NCI-H2081 treated with DMSO at 0.1 percent for 48 hours (cell line): ENCODE measurements at regions not wholly inside any gene's neighbourhood (a gene's known extent, or its start where the extent isn't known, plus 50 kb on each side); places are given as distances from the start of the nearest gene placed in this dataset.
A peak's percentile ranks its signal among the peaks of the same experiment; 100 is the strongest.

Experiments
- DNase-seq: peaks from one replicate; lab custom pipeline; 2025; lab: John Stamatoyannopoulos, UW

- DNase-seq, result no peak
Measured at GRCh38 chr4:24637173-24637572, 52.8 kb upstream of the DHX15 start.

GRCh38 chr4:24638396-24638875, 54.1 kb upstream of the DHX15 start:
- no peak for DNase-seq

- DNase-seq, result no peak
Measured at GRCh38 chr4:24639714-24640113, 55.4 kb upstream of the DHX15 start.

- DNase-seq, result no peak
Measured at GRCh38 chr4:24640366-24640765, 56.0 kb upstream of the DHX15 start.

GRCh38 chr4:24642981-24643547, 58.7 kb upstream of the DHX15 start:
- no peak for DNase-seq

GRCh38 chr4:24643774-24644520, 59.6 kb upstream of the DHX15 start:
- no peak for DNase-seq

GRCh38 chr4:24644983-24645764, 60.8 kb upstream of the DHX15 start:
- DNase-seq, result no peak

GRCh38 chr4:24645765-24646550, 61.6 kb upstream of the DHX15 start:
- DNase-seq, result no peak

- no peak for DNase-seq
Measured at GRCh38 chr4:24646798-24647460, 62.6 kb upstream of the DHX15 start.

GRCh38 chr4:24650849-24651640, 66.7 kb upstream of the DHX15 start:
- no peak for DNase-seq

GRCh38 chr4:24655326-24655725, 71.0 kb upstream of the DHX15 start:
- no peak for DNase-seq

- no peak for DNase-seq
Measured at GRCh38 chr4:24655971-24656370, 71.6 kb upstream of the DHX15 start.

- DNase-seq, result no peak
Measured at GRCh38 chr4:24656906-24657305, 72.6 kb upstream of the DHX15 start.

- peak; percentile 47 for DNase-seq
Measured at GRCh38 chr4:24657768-24658617, 73.6 kb upstream of the DHX15 start.

GRCh38 chr4:24659241-24659961, 75.0 kb upstream of the DHX15 start:
- DNase-seq, result peak; percentile 19

- no peak for DNase-seq
Measured at GRCh38 chr4:24662056-24662455, 77.7 kb upstream of the DHX15 start.

- no peak for DNase-seq
Measured at GRCh38 chr4:24662542-24662941, 78.2 kb upstream of the DHX15 start.

- no peak for DNase-seq
Measured at GRCh38 chr4:24664956-24665355, 80.6 kb upstream of the DHX15 start.

- DNase-seq, result no peak
Measured at GRCh38 chr4:24666316-24666715, 82.0 kb upstream of the DHX15 start.
